Stimulated activated naive B cell treated with anti-CD40 and anti-IgM and Interleukin-4, amounts not matched to agents 10 μg/mL and 1 μg/mL and 100 μg/mL, for 72 hours (primary cell): ENCODE measurements at regions not wholly inside any gene's neighbourhood (a gene's known extent, or its start where the extent isn't known, plus 50 kb on each side); places are given as distances from the start of the nearest gene placed in this dataset.

ENCODE experiments used
- ATAC-seq, 2 donors: fragments of 150-1000 bp; cut with Tn5 transposase; replicated peaks; 2 replicates each; pipeline ENCODE4 v1.10.0; 2021; ENCODE audit warnings: moderate library complexity in 1 of 2
- DNase-seq: peaks from one replicate; pipeline ENCODE4 v3.0.0; 2021
- H3K27ac Mint-ChIP-seq: one replicate; pipeline ENCODE4 v1.8.0; 2022; ENCODE audit warnings: mild to moderate bottlenecking, mixed read lengths
- H3K27me3 Mint-ChIP-seq, 2 donors: one replicate each; pipeline ENCODE4 v1.8.0; 2022; ENCODE audit warnings: mixed read lengths in 2 of 2
- H3K36me3 Mint-ChIP-seq, 2 donors: one replicate each; pipeline ENCODE4 v1.8.0; 2022; ENCODE audit warnings: mixed read lengths in 2 of 2, mild to moderate bottlenecking in 1 of 2
- H3K4me1 Mint-ChIP-seq, 2 donors: one replicate each; pipeline ENCODE4 v1.8.0; 2022; ENCODE audit warnings: mixed read lengths in 2 of 2, mild to moderate bottlenecking in 1 of 2
- H3K4me3 Mint-ChIP-seq, 2 donors: one replicate each; pipeline ENCODE4 v1.8.0; 2022; ENCODE audit warnings: mild to moderate bottlenecking in 2 of 2, mixed read lengths in 2 of 2, moderate library complexity in 1 of 2
- H3K9me3 Mint-ChIP-seq, 2 donors: one replicate each; pipeline ENCODE4 v1.8.0; 2022; ENCODE audit warnings: mixed read lengths in 2 of 2, mild to moderate bottlenecking in 1 of 2

GRCh38 chr6:66699385-66699784 is 992.4 kb upstream of the EYS start:
- ATAC-seq, result no peak
- H3K27ac Mint-ChIP-seq, result no peak overlapping the region
- no peaks in the 10 kb centered on the region for H3K4me1 Mint-ChIP-seq
- H3K27me3 Mint-ChIP-seq, result no peaks in the 10 kb centered on the region
- H3K4me3 Mint-ChIP-seq, result no peak overlapping the region
- no peak for DNase-seq
- peaks cover 4 to 12% of the 10 kb centered on the region in 2 donors for H3K9me3 Mint-ChIP-seq
- H3K36me3 Mint-ChIP-seq, result no peaks in the 10 kb centered on the region

- H3K27ac Mint-ChIP-seq, result no peak overlapping the region
- no peak overlapping the region for H3K4me3 Mint-ChIP-seq
- DNase-seq, result no peak
- no peaks in the 10 kb centered on the region for H3K36me3 Mint-ChIP-seq
- no peaks in the 10 kb centered on the region for H3K27me3 Mint-ChIP-seq
- H3K4me1 Mint-ChIP-seq, result no peaks in the 10 kb centered on the region
- ATAC-seq, result no peak
- H3K9me3 Mint-ChIP-seq, result peaks cover 0 to 6% of the 10 kb centered on the region in 2 donors
Observed at GRCh38 chr6:66689608-66690007, 982.6 kb upstream of the EYS start.

GRCh38 chr6:66687611-66688140 is 980.6 kb upstream of the EYS start:
- no peaks in the 10 kb centered on the region for H3K4me1 Mint-ChIP-seq
- no peaks in the 10 kb centered on the region for H3K36me3 Mint-ChIP-seq
- H3K27me3 Mint-ChIP-seq, result no peaks in the 10 kb centered on the region
- H3K9me3 Mint-ChIP-seq, result peaks cover 0 to 6% of the 10 kb centered on the region in 2 donors
- H3K27ac Mint-ChIP-seq, result no peak overlapping the region
- ATAC-seq (no peak), DNase-seq (no peak)
- no peak overlapping the region for H3K4me3 Mint-ChIP-seq

- ATAC-seq (no peak), DNase-seq (no peak)
- Mint-ChIP-seq H3K9me3 (no peaks in the 10 kb centered on the region), H3K4me3 (no peak overlapping the region), H3K27ac (no peak overlapping the region), H3K36me3 (no peaks in the 10 kb centered on the region), H3K27me3 (no peaks in the 10 kb centered on the region), H3K4me1 (no peaks in the 10 kb centered on the region)
Observed at GRCh38 chr6:66675906-66676305, 968.9 kb upstream of the EYS start.

- Mint-ChIP-seq H3K27me3 (no peaks in the 10 kb centered on the region), H3K4me1 (no peaks in the 10 kb centered on the region), H3K4me3 (no peak overlapping the region), H3K27ac (no peak overlapping the region), H3K36me3 (no peaks in the 10 kb centered on the region), H3K9me3 (no peaks in the 10 kb centered on the region)
- ATAC-seq (no peak), DNase-seq (no peak)
Observed at GRCh38 chr6:66664112-66664511, 957.1 kb upstream of the EYS start.

- ATAC-seq (no peak), DNase-seq (no peak)
- Mint-ChIP-seq H3K4me3 (no peak overlapping the region), H3K27me3 (no peaks in the 10 kb centered on the region), H3K36me3 (no peaks in the 10 kb centered on the region), H3K27ac (no peak overlapping the region), H3K4me1 (no peaks in the 10 kb centered on the region), H3K9me3 (peaks cover 0 to 2% of the 10 kb centered on the region in 2 donors)
Observed at GRCh38 chr6:66662721-66663507, 955.9 kb upstream of the EYS start.

- ATAC-seq (no peak), DNase-seq (no peak)
- H3K9me3 Mint-ChIP-seq, result peaks cover 0 to 2% of the 10 kb centered on the region in 2 donors
- H3K27ac Mint-ChIP-seq, result no peak overlapping the region
- H3K36me3 Mint-ChIP-seq, result no peaks in the 10 kb centered on the region
- H3K27me3 Mint-ChIP-seq, result no peaks in the 10 kb centered on the region
- H3K4me3 Mint-ChIP-seq, result no peak overlapping the region
- H3K4me1 Mint-ChIP-seq, result no peaks in the 10 kb centered on the region
Observed at GRCh38 chr6:66662196-66662595, 955.2 kb upstream of the EYS start.

- DNase-seq (no peak), ATAC-seq (no peak)
- H3K9me3 Mint-ChIP-seq, result peaks cover 11 to 17% of the 10 kb centered on the region in 2 donors
- no peaks in the 10 kb centered on the region for H3K36me3 Mint-ChIP-seq
- H3K4me1 Mint-ChIP-seq, result no peaks in the 10 kb centered on the region
- no peak overlapping the region for H3K4me3 Mint-ChIP-seq
- H3K27me3 Mint-ChIP-seq, result no peaks in the 10 kb centered on the region
- no peak overlapping the region for H3K27ac Mint-ChIP-seq
Observed at GRCh38 chr6:66655420-66655819, 948.4 kb upstream of the EYS start.

GRCh38 chr6:66638518-66638917 is 931.5 kb upstream of the EYS start:
- peaks cover 7 to 15% of the 10 kb centered on the region in 2 donors for H3K9me3 Mint-ChIP-seq
- H3K27ac Mint-ChIP-seq, result no peak overlapping the region
- no peak for DNase-seq
- no peak overlapping the region for H3K4me3 Mint-ChIP-seq
- no peaks in the 10 kb centered on the region for H3K27me3 Mint-ChIP-seq
- ATAC-seq, result no peak
- H3K4me1 Mint-ChIP-seq, result no peaks in the 10 kb centered on the region
- no peaks in the 10 kb centered on the region for H3K36me3 Mint-ChIP-seq

GRCh38 chr6:66638099-66638498 is 931.1 kb upstream of the EYS start:
- Mint-ChIP-seq H3K27me3 (no peaks in the 10 kb centered on the region), H3K36me3 (no peaks in the 10 kb centered on the region), H3K9me3 (peaks cover 7 to 16% of the 10 kb centered on the region in 2 donors), H3K27ac (no peak overlapping the region), H3K4me1 (no peaks in the 10 kb centered on the region), H3K4me3 (no peak overlapping the region)
- DNase-seq, result no peak
- ATAC-seq, result no peak

GRCh38 chr6:66628917-66629316 is 921.9 kb upstream of the EYS start:
- H3K4me3 Mint-ChIP-seq, result no peak overlapping the region
- H3K9me3 Mint-ChIP-seq, result peaks cover 5 to 6% of the 10 kb centered on the region in 2 donors
- H3K27ac Mint-ChIP-seq, result no peak overlapping the region
- H3K27me3 Mint-ChIP-seq, result no peaks in the 10 kb centered on the region
- H3K4me1 Mint-ChIP-seq, result no peaks in the 10 kb centered on the region
- ATAC-seq (no peak), DNase-seq (no peak)
- H3K36me3 Mint-ChIP-seq, result no peaks in the 10 kb centered on the region

- no peak for ATAC-seq
- no peaks in the 10 kb centered on the region for H3K27me3 Mint-ChIP-seq
- DNase-seq, result no peak
Observed at GRCh38 chr6:66623050-66623449, 916.0 kb upstream of the EYS start.

GRCh38 chr6:66605971-66606370 is 898.9 kb upstream of the EYS start:
- no peak overlapping the region for H3K4me3 Mint-ChIP-seq
- no peaks in the 10 kb centered on the region for H3K36me3 Mint-ChIP-seq
- DNase-seq (no peak), ATAC-seq (no peak)
- no peaks in the 10 kb centered on the region for H3K4me1 Mint-ChIP-seq
- no peaks in the 10 kb centered on the region for H3K27me3 Mint-ChIP-seq
- no peak overlapping the region for H3K27ac Mint-ChIP-seq
- H3K9me3 Mint-ChIP-seq, result peaks cover 10% of the 10 kb centered on the region in 2 donors

More at GRCh38 chr6:66623050-66623449, 916.0 kb upstream of the EYS start:
- Mint-ChIP-seq H3K4me3 (no peak overlapping the region), H3K9me3 (peaks cover 4 to 9% of the 10 kb centered on the region in 2 donors), H3K36me3 (no peaks in the 10 kb centered on the region), H3K27ac (no peak overlapping the region), H3K4me1 (no peaks in the 10 kb centered on the region)

- DNase-seq, result no peak
- Mint-ChIP-seq H3K36me3 (no peaks in the 10 kb centered on the region), H3K27ac (no peak overlapping the region), H3K4me3 (no peak overlapping the region), H3K4me1 (no peaks in the 10 kb centered on the region), H3K27me3 (no peaks in the 10 kb centered on the region), H3K9me3 (peaks cover 10 to 13% of the 10 kb centered on the region in 2 donors)
- ATAC-seq, result no peak
Observed at GRCh38 chr6:66605011-66605410, 898.0 kb upstream of the EYS start.

GRCh38 chr6:66599541-66599940 is 892.5 kb upstream of the EYS start:
- ATAC-seq (no peak), DNase-seq (no peak)
- Mint-ChIP-seq H3K36me3 (no peaks in the 10 kb centered on the region), H3K9me3 (peaks cover 13 to 14% of the 10 kb centered on the region in 2 donors), H3K4me1 (no peaks in the 10 kb centered on the region), H3K27me3 (no peaks in the 10 kb centered on the region), H3K4me3 (no peak overlapping the region), H3K27ac (no peak overlapping the region)
